Astrocyte (in vitro differentiated cells and primary cell): ENCODE measurements at regions not wholly inside any gene's neighbourhood (a gene's known extent, or its start where the extent isn't known, plus 50 kb on each side); places are given as distances from the start of the nearest gene placed in this dataset.

Experiments used
- DNase-seq: peaks from one replicate; pipeline ENCODE4 v3.0.0-alpha.2; 2010; ENCODE audit warnings: low read depth
- FAIRE-seq: peaks from 2 replicates; lab custom pipeline; 2011; peaks lifted over from hg19 to GRCh38; lab: Jason Lieb, UNC
- H2AFZ ChIP-seq: 2 replicates; pipeline ENCODE4 v1.6.0; 2012; ENCODE audit warnings: low read depth, low read length, inconsistent platforms
- H3K27ac ChIP-seq: 2 replicates; pipeline ENCODE4 v1.5.1; 2011; ENCODE audit warnings: low read depth, low read length, inconsistent platforms
- H3K27me3 ChIP-seq: 2 replicates; pipeline ENCODE4 v1.6.0; 2011; ENCODE audit warnings: low read length, inconsistent platforms; ENCODE audit not compliant: insufficient read depth
- H3K36me3 ChIP-seq: 2 replicates; pipeline ENCODE4 v1.5.1; 2011; ENCODE audit warnings: low read length, inconsistent platforms; ENCODE audit not compliant: insufficient read depth
- H3K4me1 ChIP-seq: 2 replicates; pipeline ENCODE4 v1.5.1; 2011; ENCODE audit warnings: low read length, inconsistent platforms; ENCODE audit not compliant: insufficient read depth
- H3K4me2 ChIP-seq: 2 replicates; pipeline ENCODE4 v1.6.0; 2012; ENCODE audit warnings: low read length, inconsistent platforms
- H3K4me3 ChIP-seq: 2 replicates; pipeline ENCODE4 v1.5.1; 2011; ENCODE audit warnings: low read depth, mild to moderate bottlenecking, low read length, inconsistent platforms; ENCODE audit not compliant: insufficient read depth
- H3K79me2 ChIP-seq: 2 replicates; pipeline ENCODE4 v1.6.0; 2012; ENCODE audit warnings: mild to moderate bottlenecking, low read length, inconsistent platforms; ENCODE audit not compliant: insufficient read depth
- H3K9ac ChIP-seq: 2 replicates; pipeline ENCODE4 v1.6.0; 2012; ENCODE audit warnings: mild to moderate bottlenecking, low read length, inconsistent platforms
- H3K9me3 ChIP-seq: 2 replicates; pipeline ENCODE4 v1.5.1; 2012; ENCODE audit warnings: low read depth, mild to moderate bottlenecking, low read length, inconsistent platforms; ENCODE audit not compliant: insufficient read depth
- H4K20me1 ChIP-seq: 2 replicates; pipeline ENCODE4 v1.6.0; 2012; ENCODE audit warnings: low read length, inconsistent platforms; ENCODE audit not compliant: insufficient read depth
- H3K27ac Mint-ChIP-seq: one replicate; pipeline ENCODE4 v1.8.0; 2021; ENCODE audit warnings: mild to moderate bottlenecking, mixed read lengths; ENCODE audit not compliant: unreplicated experiment
- H3K27me3 Mint-ChIP-seq: one replicate; pipeline ENCODE4 v1.8.0; 2021; ENCODE audit warnings: low read depth, mixed read lengths; ENCODE audit not compliant: unreplicated experiment
- H3K36me3 Mint-ChIP-seq: one replicate; pipeline ENCODE4 v1.8.0; 2021; ENCODE audit warnings: low read depth, mixed read lengths; ENCODE audit not compliant: unreplicated experiment
- H3K4me1 Mint-ChIP-seq: one replicate; pipeline ENCODE4 v1.8.0; 2021; ENCODE audit warnings: low read depth, mixed read lengths; ENCODE audit not compliant: unreplicated experiment
- H3K4me3 Mint-ChIP-seq: one replicate; pipeline ENCODE4 v1.8.0; 2021; ENCODE audit warnings: mild to moderate bottlenecking, moderate library complexity, mixed read lengths; ENCODE audit not compliant: unreplicated experiment
- H3K9me3 Mint-ChIP-seq: one replicate; pipeline ENCODE4 v1.8.0; 2021; ENCODE audit warnings: mild to moderate bottlenecking, mixed read lengths; ENCODE audit not compliant: unreplicated experiment
- EZH2 ChIP-seq: IDR thresholded peaks from 2 replicates; pipeline ENCODE4 v1.6.1; 2012; ENCODE audit warnings: mild to moderate bottlenecking, low read length, inconsistent platforms; ENCODE audit not compliant: insufficient read depth
- TF ChIP-seq, protein P1 (sequence below): IDR thresholded peaks from 2 replicates; pipeline ENCODE4 v1.5.1; 2011; ENCODE audit warnings: low read depth, mild to moderate bottlenecking, inconsistent platforms, low read length, moderate library complexity; ENCODE audit not compliant: insufficient read depth

DNA sequence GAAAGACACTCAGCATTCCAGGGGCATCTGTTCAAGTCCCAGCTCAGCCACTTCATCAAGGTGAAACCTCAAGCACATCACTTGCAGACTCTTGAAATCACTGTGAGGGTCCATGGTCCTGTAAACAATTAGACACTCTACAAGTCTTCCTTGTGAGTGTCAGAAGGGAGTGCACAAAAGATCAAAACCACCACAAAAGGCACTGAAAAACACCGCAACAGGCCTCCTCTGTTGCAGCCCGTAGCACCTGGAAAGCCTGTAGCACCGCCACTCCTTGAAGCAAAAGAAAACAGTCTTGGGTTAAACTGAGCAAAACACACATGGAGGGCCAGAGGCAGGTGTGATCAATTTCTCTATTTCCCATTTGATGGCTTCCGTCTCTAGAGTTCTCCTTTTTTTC is 63.8 kb upstream of the SNRK start:
- H3K27me3 Mint-ChIP-seq, result peaks cover 11% of the 10 kb centered on the region
- no peaks in the 10 kb centered on the region for H3K4me1 Mint-ChIP-seq
- Histone ChIP-seq H3K9ac (no peak overlapping the region), H3K79me2 (no peaks in the 10 kb centered on the region), H3K4me2 (no peak overlapping the region), H2AFZ (no peak overlapping the region), H3K36me3 (no peaks in the 10 kb centered on the region), H3K9me3 (peaks cover 2% of the 10 kb centered on the region), H4K20me1 (no peaks in the 10 kb centered on the region), H3K4me3 (no peak overlapping the region), H3K27ac (no peak overlapping the region), H3K4me1 (no peaks in the 10 kb centered on the region), H3K27me3 (no peaks in the 10 kb centered on the region)
- TF ChIP-seq, protein P1, sequence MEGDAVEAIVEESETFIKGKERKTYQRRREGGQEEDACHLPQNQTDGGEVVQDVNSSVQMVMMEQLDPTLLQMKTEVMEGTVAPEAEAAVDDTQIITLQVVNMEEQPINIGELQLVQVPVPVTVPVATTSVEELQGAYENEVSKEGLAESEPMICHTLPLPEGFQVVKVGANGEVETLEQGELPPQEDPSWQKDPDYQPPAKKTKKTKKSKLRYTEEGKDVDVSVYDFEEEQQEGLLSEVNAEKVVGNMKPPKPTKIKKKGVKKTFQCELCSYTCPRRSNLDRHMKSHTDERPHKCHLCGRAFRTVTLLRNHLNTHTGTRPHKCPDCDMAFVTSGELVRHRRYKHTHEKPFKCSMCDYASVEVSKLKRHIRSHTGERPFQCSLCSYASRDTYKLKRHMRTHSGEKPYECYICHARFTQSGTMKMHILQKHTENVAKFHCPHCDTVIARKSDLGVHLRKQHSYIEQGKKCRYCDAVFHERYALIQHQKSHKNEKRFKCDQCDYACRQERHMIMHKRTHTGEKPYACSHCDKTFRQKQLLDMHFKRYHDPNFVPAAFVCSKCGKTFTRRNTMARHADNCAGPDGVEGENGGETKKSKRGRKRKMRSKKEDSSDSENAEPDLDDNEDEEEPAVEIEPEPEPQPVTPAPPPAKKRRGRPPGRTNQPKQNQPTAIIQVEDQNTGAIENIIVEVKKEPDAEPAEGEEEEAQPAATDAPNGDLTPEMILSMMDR, result no peak
- no peaks in the 10 kb centered on the region for H3K36me3 Mint-ChIP-seq
- no peak overlapping the region for H3K4me3 Mint-ChIP-seq
- FAIRE-seq, result no peak
- H3K27ac Mint-ChIP-seq, result no peak overlapping the region
- DNase-seq, result no peak
- H3K9me3 Mint-ChIP-seq, result peaks cover 9% of the 10 kb centered on the region

DNA sequence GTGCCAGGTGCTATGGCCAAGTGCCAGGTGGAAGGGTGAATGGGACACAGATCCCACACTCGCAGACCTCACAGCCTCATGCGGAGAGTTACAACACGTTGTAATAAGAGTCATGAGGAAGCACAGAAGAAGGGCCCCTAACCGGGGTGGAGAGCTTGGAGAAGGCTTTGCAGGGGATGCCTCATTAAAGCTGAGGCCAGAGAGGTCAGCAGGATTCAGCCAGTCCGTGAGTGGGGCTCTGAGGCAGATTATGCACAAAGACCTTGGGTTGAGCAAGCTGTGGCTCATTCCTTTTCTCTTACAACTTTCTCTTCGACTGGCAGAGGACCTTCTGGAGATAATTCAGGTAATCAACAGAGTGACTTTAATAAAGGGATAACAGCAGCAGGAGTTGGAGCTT is 65.3 kb upstream of the SNRK start:
- H3K9me3 ChIP-seq, result no peaks in the 10 kb centered on the region
- TF ChIP-seq, protein P1, result no peak
- no peak for TF ChIP-seq EZH2
- H3K9ac ChIP-seq, result no peak overlapping the region
- H3K27me3 ChIP-seq, result no peaks in the 10 kb centered on the region
- no peak overlapping the region for H3K4me3 Mint-ChIP-seq
- H3K27ac Mint-ChIP-seq, result no peak overlapping the region
- peaks cover 3% of the 10 kb centered on the region for H3K9me3 Mint-ChIP-seq
- H3K27me3 Mint-ChIP-seq, result peaks cover 15% of the 10 kb centered on the region
- no peak overlapping the region for H3K4me3 ChIP-seq
- no peaks in the 10 kb centered on the region for H3K79me2 ChIP-seq
- no peaks in the 10 kb centered on the region for H3K4me1 Mint-ChIP-seq
- H3K4me1 ChIP-seq, result no peaks in the 10 kb centered on the region
- no peaks in the 10 kb centered on the region for H3K36me3 Mint-ChIP-seq
- DNase-seq (no peak), FAIRE-seq (no peak)
- H4K20me1 ChIP-seq, result no peaks in the 10 kb centered on the region
- H3K4me2 ChIP-seq, result no peak overlapping the region
- H3K36me3 ChIP-seq, result no peaks in the 10 kb centered on the region
- H3K27ac ChIP-seq, result no peak overlapping the region
- H2AFZ ChIP-seq, result no peak overlapping the region

DNA sequence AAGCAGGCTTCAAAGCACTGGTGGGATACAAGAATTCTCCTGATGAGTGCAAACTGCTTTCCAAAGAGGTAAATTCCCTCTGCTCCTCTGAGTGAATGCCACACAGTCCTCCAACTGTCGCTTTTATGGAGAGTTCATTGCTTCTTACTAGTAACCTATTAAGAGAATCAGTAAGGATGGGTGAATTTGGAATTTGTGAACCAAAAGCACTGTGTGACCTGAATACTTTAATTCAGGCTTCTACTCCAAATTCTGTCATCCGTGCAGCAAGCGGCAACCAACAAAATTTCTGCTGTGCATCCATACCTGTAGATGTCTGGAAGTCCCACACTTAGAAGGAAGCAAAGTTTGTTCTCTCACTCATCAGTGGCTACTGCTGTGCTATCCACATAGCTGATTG is 66.7 kb upstream of the SNRK start:
- Mint-ChIP-seq H3K27me3 (peaks cover 19% of the 10 kb centered on the region), H3K9me3 (peaks cover 3% of the 10 kb centered on the region), H3K36me3 (no peaks in the 10 kb centered on the region), H3K27ac (no peak overlapping the region), H3K4me3 (no peak overlapping the region), H3K4me1 (no peaks in the 10 kb centered on the region)
- Histone ChIP-seq H3K79me2 (no peaks in the 10 kb centered on the region), H3K27ac (no peak overlapping the region), H2AFZ (no peak overlapping the region), H3K4me3 (no peak overlapping the region), H3K9me3 (no peaks in the 10 kb centered on the region), H3K4me1 (no peaks in the 10 kb centered on the region), H3K4me2 (no peak overlapping the region), H4K20me1 (no peaks in the 10 kb centered on the region), H3K27me3 (no peaks in the 10 kb centered on the region), H3K9ac (no peak overlapping the region), H3K36me3 (no peaks in the 10 kb centered on the region)
- DNase-seq (no peak), FAIRE-seq (no peak)
- TF ChIP-seq, protein P1, result no peak
- no peak for TF ChIP-seq EZH2
